NCI-H1417 (cell line): ENCODE measurements at regions not wholly inside any gene's neighbourhood (a gene's known extent, or its start where the extent isn't known, plus 50 kb on each side); places are given as distances from the start of the nearest gene placed in this dataset.

Experiments used
- DNase-seq, 3 experiments: peaks; one replicate each; lab custom pipeline; 2025; lab: John Stamatoyannopoulos, UW

GRCh38 chr15:39209548-39210211 lies 371.2 kb upstream of the THBS1 start:
- no peak for DNase-seq

GRCh38 chr15:39211108-39211979 lies 369.5 kb upstream of the THBS1 start:
- peak in 1 of 3 experiments; percentile 7 for DNase-seq

- DNase-seq, result no peak
Observed at GRCh38 chr15:39213385-39213840, 367.5 kb upstream of the THBS1 start.

GRCh38 chr15:39215015-39215414 lies 365.9 kb upstream of the THBS1 start:
- no peak for DNase-seq

- no peak for DNase-seq
Observed at GRCh38 chr15:39216816-39217215, 364.1 kb upstream of the THBS1 start.

- no peak for DNase-seq
Observed at GRCh38 chr15:39219608-39220007, 361.3 kb upstream of the THBS1 start.

GRCh38 chr15:39226169-39226937 lies 354.5 kb upstream of the THBS1 start:
- no peak for DNase-seq

- no peak for DNase-seq
Observed at GRCh38 chr15:39227001-39227400, 353.9 kb upstream of the THBS1 start.

GRCh38 chr15:39228889-39229288 lies 352.0 kb upstream of the THBS1 start:
- no peak for DNase-seq

GRCh38 chr15:39230205-39230907 lies 350.5 kb upstream of the THBS1 start:
- peak in 2 of 3 experiments; percentile 23 to 65 for DNase-seq

GRCh38 chr15:39230908-39231285 lies 350.0 kb upstream of the THBS1 start:
- DNase-seq, result no peak

- no peak for DNase-seq
Observed at GRCh38 chr15:39232512-39232911, 348.4 kb upstream of the THBS1 start.

GRCh38 chr15:39235084-39235795 lies 345.6 kb upstream of the THBS1 start:
- DNase-seq, result no peak

- no peak for DNase-seq
Observed at GRCh38 chr15:39236375-39236774, 344.5 kb upstream of the THBS1 start.

GRCh38 chr15:39238443-39238842 lies 342.4 kb upstream of the THBS1 start:
- no peak for DNase-seq

- DNase-seq, result no peak
Observed at GRCh38 chr15:39239562-39239961, 341.3 kb upstream of the THBS1 start.

GRCh38 chr15:39242345-39242744 lies 338.5 kb upstream of the THBS1 start:
- no peak for DNase-seq

- DNase-seq, result no peak
Observed at GRCh38 chr15:39243396-39243795, 337.5 kb upstream of the THBS1 start.

- DNase-seq, result no peak
Observed at GRCh38 chr15:39244776-39245175, 336.1 kb upstream of the THBS1 start.

GRCh38 chr15:39246523-39246922 lies 334.4 kb upstream of the THBS1 start:
- DNase-seq, result no peak

- no peak for DNase-seq
Observed at GRCh38 chr15:39247574-39247973, 333.3 kb upstream of the THBS1 start.
